ENCODE measurements at regions not wholly inside any gene's neighbourhood (a gene's known extent, or its start where the extent isn't known, plus 50 kb on each side); places are given as distances from the start of the nearest gene placed in this dataset.

GRCh38 chr4:184958127-184958922 is 60.0 kb upstream of the HELT start:
- TF ChIP-seq EZH2 (IDR thresholded peaks at IDR 0.05; ENCODE audit: low read depth, low read length, severe bottlenecking) (no peak), KDM5A (IDR thresholded peaks at IDR 0.05; ENCODE audit: low read length) (no peak)

All from H1 (cell line).